ENCODE measurements at regions not wholly inside any gene's neighbourhood (a gene's known extent, or its start where the extent isn't known, plus 50 kb on each side); places are given as distances from the start of the nearest gene placed in this dataset.

DNA sequence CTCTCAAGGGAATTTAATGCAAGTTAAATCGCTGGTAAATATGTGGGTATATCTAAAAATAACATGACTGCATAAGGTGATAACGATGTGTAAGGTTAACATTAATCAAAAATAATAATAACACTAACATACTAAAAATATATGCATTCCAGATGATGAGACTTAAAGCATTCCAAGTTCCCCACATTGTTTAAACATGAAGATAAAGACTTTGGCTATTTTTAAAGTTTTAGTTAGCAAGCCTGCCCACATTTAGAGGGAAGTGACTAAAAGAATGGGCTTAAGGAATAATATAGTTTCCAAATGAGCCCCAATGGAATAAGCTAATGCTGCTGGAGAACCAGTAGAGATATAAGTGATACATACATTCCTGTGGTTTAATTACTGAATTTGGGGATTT is 941.3 kb downstream of the TBC1D32 start (continued):
- no peak for TF ChIP-seq ZNF451 (CRISPR knock-in tag; IDR thresholded peaks at IDR 0.05)

- no TSS peak for BruUV-seq (replicated peaks)
- TF ChIP-seq HHEX (CRISPR knock-in tag; IDR thresholded peaks at IDR 0.05) (no peak), ZMYM3 (CRISPR knock-in tag; IDR thresholded peaks at IDR 0.05) (no peak), ZNF652 (CRISPR knock-in tag; IDR thresholded peaks at IDR 0.05; ENCODE audit: borderline replicate concordance, low read depth) (no peak), ONECUT2 (CRISPR knock-in tag; IDR thresholded peaks at IDR 0.05) (no peak), RARA (CRISPR knock-in tag; IDR thresholded peaks at IDR 0.05) (no peak), ZNF256 (CRISPR knock-in tag; conservative IDR thresholded peaks at IDR 0.05) (no peak), KLF16 (CRISPR knock-in tag; IDR thresholded peaks at IDR 0.05) (no peak), ZNF775 (CRISPR knock-in tag; IDR thresholded peaks at IDR 0.05; ENCODE audit: borderline replicate concordance) (no peak), SMYD3 (CRISPR knock-in tag; IDR thresholded peaks at IDR 0.05) (no peak), ZNF431 (CRISPR knock-in tag; IDR thresholded peaks at IDR 0.05; ENCODE audit: borderline replicate concordance, low read depth) (no peak), HMG20B (CRISPR knock-in tag; conservative IDR thresholded peaks at IDR 0.05) (no peak), FOXO1 (CRISPR knock-in tag; IDR thresholded peaks at IDR 0.05) (no peak), ZNF563 (CRISPR knock-in tag; IDR thresholded peaks at IDR 0.05) (no peak), ZNF33A (CRISPR knock-in tag; IDR thresholded peaks at IDR 0.05; ENCODE audit: borderline replicate concordance) (no peak), TIGD3 (CRISPR knock-in tag; IDR thresholded peaks at IDR 0.05; ENCODE audit: borderline replicate concordance) (no peak), EZH2 (conservative IDR thresholded peaks at IDR 0.05; ENCODE audit: low read depth, low read length) (no peak), CHCHD3 (CRISPR knock-in tag; IDR thresholded peaks at IDR 0.05) (no peak), MATR3 (CRISPR knock-in tag; IDR thresholded peaks at IDR 0.05) (no peak)
- TF ChIP-seq, protein P1, sequence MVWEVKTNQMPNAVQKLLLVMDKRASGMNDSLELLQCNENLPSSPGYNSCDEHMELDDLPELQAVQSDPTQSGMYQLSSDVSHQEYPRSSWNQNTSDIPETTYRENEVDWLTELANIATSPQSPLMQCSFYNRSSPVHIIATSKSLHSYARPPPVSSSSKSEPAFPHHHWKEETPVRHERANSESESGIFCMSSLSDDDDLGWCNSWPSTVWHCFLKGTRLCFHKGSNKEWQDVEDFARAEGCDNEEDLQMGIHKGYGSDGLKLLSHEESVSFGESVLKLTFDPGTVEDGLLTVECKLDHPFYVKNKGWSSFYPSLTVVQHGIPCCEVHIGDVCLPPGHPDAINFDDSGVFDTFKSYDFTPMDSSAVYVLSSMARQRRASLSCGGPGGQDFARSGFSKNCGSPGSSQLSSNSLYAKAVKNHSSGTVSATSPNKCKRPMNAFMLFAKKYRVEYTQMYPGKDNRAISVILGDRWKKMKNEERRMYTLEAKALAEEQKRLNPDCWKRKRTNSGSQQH (CRISPR knock-in tag; IDR thresholded peaks at IDR 0.05; ENCODE audit: low read depth) = no peak
Observed at GRCh38 chr6:120384671-120385070, 949.6 kb downstream of the TBC1D32 start.

More at GRCh38 chr6:120384671-120385070, 949.6 kb downstream of the TBC1D32 start:
- H3K9ac ChIP-seq (ENCODE audit: insufficient read depth, low read depth, low read length) = no peak overlapping the region
- H4K20me1 ChIP-seq (ENCODE audit: insufficient read depth, low read length) = no peaks in the 10 kb centered on the region
- intact Hi-C loops (cut with micrococcal nuclease; ENCODE audit: unreplicated experiment) (no loop called here), in situ Hi-C loops (cut with HindIII; ENCODE audit: extremely low pct_ligation_motif_present, low pct_unique_long_range_greater_than_20kb) (no loop called here)
- ATAC-seq (no peak), FAIRE-seq (no peak), DNase-seq (ENCODE audit: low spot score) (no peak)
- ChIA-PET CTCF (ENCODE audit: low intra/inter-chr PET ratio, low total read pairs) (no interaction called here), POLR2A (no interaction called here)
- no peaks in the 10 kb centered on the region for H3K4me1 ChIP-seq (ENCODE audit: insufficient read depth, low read length)
- H3K27ac ChIP-seq (ENCODE audit: extremely low read length, insufficient read depth, low read length) = no peak overlapping the region
- no peaks in the 10 kb centered on the region; a peak in 1 of 5 replicates for H3K27me3 ChIP-seq (ENCODE audit: control insufficient read depth in 1 of 2, insufficient read depth in 2 of 2, low read length in 2 of 2)
- H2AFZ ChIP-seq (ENCODE audit: low read length) = no peak overlapping the region
- no peaks in the 10 kb centered on the region for H3K9me3 ChIP-seq (ENCODE audit: low read length)
- H3K4me2 ChIP-seq (ENCODE audit: low read depth, low read length) = no peak overlapping the region
- H3K4me3 ChIP-seq (replicated peaks in 1 of 3; ENCODE audit: insufficient read depth in 1 of 3, low read depth in 2 of 3, low read length in 3 of 3) = no peak overlapping the region
- H3K79me2 ChIP-seq (ENCODE audit: insufficient read depth, low read length) = no peaks in the 10 kb centered on the region
- no peaks in the 10 kb centered on the region for H3K36me3 ChIP-seq (replicated peaks in 1 of 2; ENCODE audit: control insufficient read depth in 1 of 2, insufficient read depth in 2 of 2, low read length in 2 of 2)
